K562 (cell line): ENCODE measurements at regions not wholly inside any gene's neighbourhood (a gene's known extent, or its start where the extent isn't known, plus 50 kb on each side); places are given as distances from the start of the nearest gene placed in this dataset.

Source experiments
- AFF1 ChIP-seq, 2 experiments: fragments of 450-650 bp; IDR thresholded peaks; 2 replicates each; pipeline ENCODE4 v1.6.1; 2018; ENCODE audit warnings: mild to moderate bottlenecking in 2 of 2, low read depth in 1 of 2; ENCODE audit not compliant: partially characterized antibody in 2 of 2
- CTCF ChIP-seq, 3 experiments: IDR thresholded peaks in 2 of 3; conservative IDR thresholded peaks in 1 of 3; 2 replicates each; pipeline ENCODE4 v1.5.1; 2011 to 2012; ENCODE audit warnings: low read length in 3 of 3, mild to moderate bottlenecking in 3 of 3, control low read depth in 2 of 3, improper control_type of control experiment in 1 of 3, inconsistent platforms in 1 of 3, low read depth in 1 of 3, mixed read lengths in 1 of 3, moderate library complexity in 1 of 3; ENCODE audit not compliant: insufficient read depth in 2 of 3
- ELK1 ChIP-seq: sonication (generic); formaldehyde crosslinking; IDR thresholded peaks from 2 replicates; pipeline ENCODE4 v1.8.1; 2022; ENCODE audit warnings: missing genetic modification reagents
- EP300 ChIP-seq: IDR thresholded peaks from 2 replicates; pipeline ENCODE4 v1.6.1; 2012; ENCODE audit warnings: low read length, improper control_type of control experiment
- HMG20B ChIP-seq: fragments of 250-450 bp; sonication (Bioruptor Pico); IDR thresholded peaks from 2 replicates; pipeline ENCODE4 v1.5.0; 2021; ENCODE audit warnings: mild to moderate bottlenecking
- MAFK ChIP-seq: IDR thresholded peaks from 2 replicates; pipeline ENCODE4 v1.6.1; 2011; ENCODE audit warnings: low read length, improper control_type of control experiment
- MXI1 ChIP-seq: IDR thresholded peaks from 2 replicates; pipeline ENCODE4 v1.6.1; 2011; ENCODE audit warnings: low read depth, mild to moderate bottlenecking, improper control_type of control experiment, low read length
- NFATC3 ChIP-seq: fragments of 450-650 bp; IDR thresholded peaks from 2 replicates; pipeline ENCODE4 v1.6.1; 2017; ENCODE audit warnings: mild to moderate bottlenecking
- POLR2AphosphoS5 ChIP-seq: IDR thresholded peaks from 2 replicates; pipeline ENCODE4 v1.6.1; 2011; ENCODE audit warnings: mild to moderate bottlenecking, low read depth, low read length, moderate library complexity; ENCODE audit not compliant: control insufficient read depth, insufficient read depth
- RAD21 ChIP-seq, 2 experiments: fragments of 250-450 bp in 1 of 2; fragments of 450-650 bp in 1 of 2; sonication (Bioruptor Pico) in 1 of 2; formaldehyde crosslinking in 1 of 2; IDR thresholded peaks in 1 of 2; conservative IDR thresholded peaks in 1 of 2; 2 replicates each; pipeline versions ENCODE4 v1.4.0 to v1.8.0; 2020 to 2022; ENCODE audit warnings: mild to moderate bottlenecking in 2 of 2, moderate library complexity in 1 of 2
- SMAD3 ChIP-seq: fragments of 450-650 bp; formaldehyde crosslinking; conservative IDR thresholded peaks from 2 replicates; pipeline ENCODE4 v1.4.0; 2020; ENCODE audit warnings: mild to moderate bottlenecking
- SUPT5H ChIP-seq: fragments of 450-650 bp; IDR thresholded peaks from 2 replicates; pipeline ENCODE4 v1.6.1; 2016
- TCF7 ChIP-seq: sonication (generic); IDR thresholded peaks from 2 replicates; pipeline ENCODE4 v1.6.1; 2016; ENCODE audit warnings: antibody characterized with exemption, borderline replicate concordance

GRCh38 chr1:30125821-30126170 is 597.6 kb downstream of the MATN1 start:
- TF ChIP-seq AFF1 (IDR thresholded peaks at IDR 0.05; ENCODE audit: low read depth in 1 of 2, partially characterized antibody in 2 of 2), result no peak
- TF ChIP-seq POLR2AphosphoS5, result no peak
- no peak for TF ChIP-seq HMG20B (CRISPR knock-in tag)
- TF ChIP-seq SMAD3 (CRISPR knock-in tag), result no peak
- no peak for TF ChIP-seq SUPT5H
- TF ChIP-seq EP300, result no peak
- no peak for TF ChIP-seq MAFK
- no peak for TF ChIP-seq ELK1 (CRISPR knock-in tag)
- no peak for TF ChIP-seq NFATC3
- no peak for TF ChIP-seq RAD21 (CRISPR knock-in tag; conservative IDR thresholded peaks at IDR 0.05 in 1 of 2, IDR thresholded peaks at IDR 0.05 in 1 of 2)
- no peak for TF ChIP-seq TCF7
- TF ChIP-seq MXI1, result no peak
- no peak for TF ChIP-seq CTCF (IDR thresholded peaks at IDR 0.05 in 2 of 3, conservative IDR thresholded peaks at IDR 0.05 in 1 of 3; ENCODE audit: insufficient read depth in 2 of 3, low read depth in 1 of 3, low read length in 3 of 3)
